Caco-2 (cell line): ENCODE measurements at regions not wholly inside any gene's neighbourhood (a gene's known extent, or its start where the extent isn't known, plus 50 kb on each side); places are given as distances from the start of the nearest gene placed in this dataset.

Experiments used
- BruUV-seq: library from RNA; stranded (reverse); fragments of 400-500 nt; replicated peaks from 2 replicates; lab custom pipeline; 2021; lab: Mats Ljungman, UMichigan
- CTCF ChIA-PET: fragments of 300-600 bp; sonication (Branson Sonifier 250); formaldehyde crosslinking; loops from one replicate; lab custom pipeline; 2022; ENCODE audit warnings: antibody characterized with exemption; lab: Charles Lee
- POLR2A ChIA-PET: fragments of 300-600 bp; sonication (Branson Sonifier 250); formaldehyde crosslinking; loops from one replicate; lab custom pipeline; 2022; ENCODE audit warnings: antibody characterized with exemption; lab: Charles Lee
- DNase-seq, 2 experiments: peaks; one replicate each; pipeline versions ENCODE4 v3.0.0 to v3.0.0-alpha.2; 2020 to 2022
- H3K27me3 ChIP-seq: replicated peaks from 2 replicates; pipeline ENCODE4 v1.6.0; 2011; ENCODE audit warnings: low read length; ENCODE audit not compliant: control insufficient read depth, insufficient read depth
- H3K36me3 ChIP-seq: 2 replicates; pipeline ENCODE4 v1.5.1; 2011; ENCODE audit warnings: low read length; ENCODE audit not compliant: control insufficient read depth, insufficient read depth
- H3K4me1 ChIP-seq: fragments of 250-450 bp; sonication (Bioruptor Pico); 2 replicates; pipeline ENCODE4 v1.5.1; 2020; ENCODE audit warnings: mild to moderate bottlenecking
- H3K4me3 ChIP-seq: 2 replicates; pipeline ENCODE4 v1.5.1; 2011; ENCODE audit warnings: low read depth, mild to moderate bottlenecking, control low read depth, low read length
- H3K9me3 ChIP-seq: fragments of 250-450 bp; sonication (Bioruptor Pico); 2 replicates; pipeline ENCODE4 v1.5.1; 2020; ENCODE audit warnings: mild to moderate bottlenecking, moderate library complexity
- H3K27ac Mint-ChIP-seq: one replicate; pipeline ENCODE4 v1.8.0; 2022; ENCODE audit warnings: mixed read lengths; ENCODE audit not compliant: unreplicated experiment
- H3K27me3 Mint-ChIP-seq: one replicate; pipeline ENCODE4 v1.8.0; 2022; ENCODE audit warnings: mixed read lengths; ENCODE audit not compliant: insufficient read depth, unreplicated experiment
- H3K36me3 Mint-ChIP-seq: one replicate; pipeline ENCODE4 v1.8.0; 2022; ENCODE audit warnings: mild to moderate bottlenecking, mixed read lengths; ENCODE audit not compliant: insufficient read depth, unreplicated experiment
- H3K4me1 Mint-ChIP-seq: one replicate; pipeline ENCODE4 v1.8.0; 2022; ENCODE audit warnings: low read depth, mixed read lengths; ENCODE audit not compliant: unreplicated experiment
- H3K4me3 Mint-ChIP-seq: one replicate; pipeline ENCODE4 v1.8.0; 2022; ENCODE audit warnings: mild to moderate bottlenecking, moderate library complexity, mixed read lengths; ENCODE audit not compliant: unreplicated experiment
- H3K9me3 Mint-ChIP-seq: one replicate; pipeline ENCODE4 v1.8.0; 2022; ENCODE audit warnings: mixed read lengths; ENCODE audit not compliant: unreplicated experiment
- CTCF ChIP-seq, 2 experiments: fragments of 200-600 bp in 1 of 2; IDR thresholded peaks; 1 replicate in 1 of 2; 2 replicates in 1 of 2; pipeline versions ENCODE4 v1.5.1 to v1.8.0; 2011 to 2022; ENCODE audit warnings: antibody characterized with exemption in 1 of 2, control low read depth in 1 of 2, inconsistent platforms in 1 of 2, low read depth in 1 of 2, low read length in 1 of 2, mild to moderate bottlenecking in 1 of 2, moderate library complexity in 1 of 2; ENCODE audit not compliant: insufficient read depth in 1 of 2, severe bottlenecking in 1 of 2, unreplicated experiment in 1 of 2
- intact Hi-C: fragments of 100-400 bp; cut with micrococcal nuclease; formaldehyde crosslinking; loops from one replicate; pipeline ENCODE4 v1.10.0; 2022; ENCODE audit not compliant: unreplicated experiment

GRCh38 chr7:110388457-110388856, 702.5 kb upstream of the LRRN3 start:
- BruUV-seq = no TSS peak
- CTCF ChIA-PET = no interaction called here
- POLR2A ChIA-PET = no interaction called here
- TF ChIP-seq CTCF (IDR thresholded peaks at IDR 0.05; ENCODE audit: insufficient read depth in 1 of 2, low read depth in 1 of 2, low read length in 1 of 2, severe bottlenecking in 1 of 2, unreplicated experiment in 1 of 2) = no peak
- Mint-ChIP-seq H3K9me3 (no peaks in the 10 kb centered on the region), H3K4me1 (peaks cover 35% of the 10 kb centered on the region), H3K27ac (no peak overlapping the region), H3K36me3 (no peaks in the 10 kb centered on the region), H3K4me3 (no peak overlapping the region), H3K27me3 (no peaks in the 10 kb centered on the region)
- Histone ChIP-seq H3K4me3 (no peak overlapping the region), H3K4me1 (peaks cover 21% of the 10 kb centered on the region), H3K36me3 (no peaks in the 10 kb centered on the region), H3K27me3 (no peaks in the 10 kb centered on the region), H3K9me3 (no peaks in the 10 kb centered on the region)
- DNase-seq = no peak
- intact Hi-C loops = loop anchor here (1.0 kb wide), 1 partner anchor 9 kb away; no protein-coding TSS in a partner anchor

- CTCF ChIA-PET = no interaction called here
These were observed 694.9 kb upstream of the LRRN3 start for GRCh38 chr7:110396021-110396420.

GRCh38 chr7:110397927-110398660, 692.8 kb upstream of the LRRN3 start:
- no peaks in the 10 kb centered on the region for H3K36me3 ChIP-seq
- no peaks in the 10 kb centered on the region for H3K27me3 Mint-ChIP-seq
- H3K9me3 ChIP-seq = no peaks in the 10 kb centered on the region
- no peak overlapping the region for H3K4me3 ChIP-seq
- intact Hi-C loops = loop anchor here (1.0 kb wide), 1 partner anchor 10 kb away; no protein-coding TSS in a partner anchor
- no peaks in the 10 kb centered on the region for H3K27me3 ChIP-seq
- no TSS peak for BruUV-seq
- no peaks in the 10 kb centered on the region for H3K36me3 Mint-ChIP-seq
- no peak overlapping the region for H3K4me3 Mint-ChIP-seq
- CTCF ChIA-PET = no interaction called here
- TF ChIP-seq CTCF (IDR thresholded peaks at IDR 0.05; ENCODE audit: insufficient read depth in 1 of 2, low read depth in 1 of 2, low read length in 1 of 2, severe bottlenecking in 1 of 2, unreplicated experiment in 1 of 2) = no peak
- no peak for DNase-seq
- POLR2A ChIA-PET = no interaction called here
- H3K9me3 Mint-ChIP-seq = no peaks in the 10 kb centered on the region
- no peak overlapping the region for H3K27ac Mint-ChIP-seq
- no peaks in the 10 kb centered on the region for H3K4me1 ChIP-seq
- no peaks in the 10 kb centered on the region for H3K4me1 Mint-ChIP-seq

More at GRCh38 chr7:110396021-110396420, 694.9 kb upstream of the LRRN3 start:
- no peak for DNase-seq
- POLR2A ChIA-PET = no interaction called here
- no peak for TF ChIP-seq CTCF (IDR thresholded peaks at IDR 0.05; ENCODE audit: insufficient read depth in 1 of 2, low read depth in 1 of 2, low read length in 1 of 2, severe bottlenecking in 1 of 2, unreplicated experiment in 1 of 2)
- H3K27ac Mint-ChIP-seq = no peak overlapping the region
- BruUV-seq = no TSS peak
- Histone ChIP-seq H3K27me3 (no peaks in the 10 kb centered on the region), H3K4me3 (no peak overlapping the region), H3K9me3 (no peaks in the 10 kb centered on the region), H3K4me1 (no peaks in the 10 kb centered on the region), H3K36me3 (no peaks in the 10 kb centered on the region)
- H3K27me3 Mint-ChIP-seq = no peaks in the 10 kb centered on the region
- intact Hi-C loops = no loop called here
- no peak overlapping the region for H3K4me3 Mint-ChIP-seq
- no peaks in the 10 kb centered on the region for H3K36me3 Mint-ChIP-seq
- no peaks in the 10 kb centered on the region for H3K9me3 Mint-ChIP-seq
- H3K4me1 Mint-ChIP-seq = no peaks in the 10 kb centered on the region
